ENCODE measurements at regions not wholly inside any gene's neighbourhood (a gene's known extent, or its start where the extent isn't known, plus 50 kb on each side); places are given as distances from the start of the nearest gene placed in this dataset.

DNA sequence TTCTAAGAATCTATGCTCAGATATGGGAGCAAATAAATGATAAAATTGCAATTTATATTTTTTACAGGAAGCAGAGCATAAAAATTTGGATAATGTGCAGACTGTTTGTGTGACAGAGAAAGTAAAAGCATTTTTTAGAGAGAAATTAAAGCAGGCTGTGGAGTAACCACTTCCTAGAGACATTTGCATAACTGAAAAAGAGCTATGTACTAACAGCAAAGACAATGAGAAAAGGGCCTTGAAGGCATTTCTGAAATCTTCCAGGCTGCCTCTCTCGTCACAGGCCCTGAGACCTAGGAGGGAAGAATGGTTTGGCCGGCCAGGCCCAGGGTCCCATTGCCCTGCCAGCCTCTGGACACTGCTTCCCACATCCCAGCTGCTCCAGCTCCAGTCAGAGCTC lies 247.2 kb downstream of the ALX1 start:
- H3K4me3 ChIP-seq (ENCODE audit: low read depth, low read length, poor library complexity, severe bottlenecking) = no peak overlapping the region
- H3K9ac ChIP-seq (ENCODE audit: low read length) = no peak overlapping the region
- no peaks in the 10 kb centered on the region for H3K27me3 ChIP-seq (ENCODE audit: insufficient read depth, low read length)
- no peaks in the 10 kb centered on the region for H3K36me3 ChIP-seq (ENCODE audit: insufficient read depth, low read length)
- no peaks in the 10 kb centered on the region for H3K9me2 ChIP-seq (ENCODE audit: low read depth, low read length)
- H2AFZ ChIP-seq (ENCODE audit: low read length) = no peak overlapping the region
- no peak overlapping the region for H3K27ac ChIP-seq (ENCODE audit: low read depth, low read length, poor library complexity, severe bottlenecking)
- H3K9me3 ChIP-seq (ENCODE audit: low read length) = no peaks in the 10 kb centered on the region
- no peak overlapping the region for H3K4me2 ChIP-seq (ENCODE audit: low read length)
- H3K79me2 ChIP-seq (ENCODE audit: insufficient read depth, low read length) = no peaks in the 10 kb centered on the region
- no peaks in the 10 kb centered on the region for H4K20me1 ChIP-seq (ENCODE audit: insufficient read depth, low read length)
- H3K4me1 ChIP-seq (ENCODE audit: insufficient read depth, low read length, severe bottlenecking) = no peaks in the 10 kb centered on the region
- H3F3A ChIP-seq (ENCODE audit: insufficient read depth, low read length) = no peaks in the 10 kb centered on the region
- TF ChIP-seq, protein P1, sequence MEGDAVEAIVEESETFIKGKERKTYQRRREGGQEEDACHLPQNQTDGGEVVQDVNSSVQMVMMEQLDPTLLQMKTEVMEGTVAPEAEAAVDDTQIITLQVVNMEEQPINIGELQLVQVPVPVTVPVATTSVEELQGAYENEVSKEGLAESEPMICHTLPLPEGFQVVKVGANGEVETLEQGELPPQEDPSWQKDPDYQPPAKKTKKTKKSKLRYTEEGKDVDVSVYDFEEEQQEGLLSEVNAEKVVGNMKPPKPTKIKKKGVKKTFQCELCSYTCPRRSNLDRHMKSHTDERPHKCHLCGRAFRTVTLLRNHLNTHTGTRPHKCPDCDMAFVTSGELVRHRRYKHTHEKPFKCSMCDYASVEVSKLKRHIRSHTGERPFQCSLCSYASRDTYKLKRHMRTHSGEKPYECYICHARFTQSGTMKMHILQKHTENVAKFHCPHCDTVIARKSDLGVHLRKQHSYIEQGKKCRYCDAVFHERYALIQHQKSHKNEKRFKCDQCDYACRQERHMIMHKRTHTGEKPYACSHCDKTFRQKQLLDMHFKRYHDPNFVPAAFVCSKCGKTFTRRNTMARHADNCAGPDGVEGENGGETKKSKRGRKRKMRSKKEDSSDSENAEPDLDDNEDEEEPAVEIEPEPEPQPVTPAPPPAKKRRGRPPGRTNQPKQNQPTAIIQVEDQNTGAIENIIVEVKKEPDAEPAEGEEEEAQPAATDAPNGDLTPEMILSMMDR (IDR thresholded peaks at IDR 0.05; ENCODE audit: low read length) = no peak
- TF ChIP-seq EZH2 (IDR thresholded peaks at IDR 0.05; ENCODE audit: borderline replicate concordance, low read length) = no peak

DNA sequence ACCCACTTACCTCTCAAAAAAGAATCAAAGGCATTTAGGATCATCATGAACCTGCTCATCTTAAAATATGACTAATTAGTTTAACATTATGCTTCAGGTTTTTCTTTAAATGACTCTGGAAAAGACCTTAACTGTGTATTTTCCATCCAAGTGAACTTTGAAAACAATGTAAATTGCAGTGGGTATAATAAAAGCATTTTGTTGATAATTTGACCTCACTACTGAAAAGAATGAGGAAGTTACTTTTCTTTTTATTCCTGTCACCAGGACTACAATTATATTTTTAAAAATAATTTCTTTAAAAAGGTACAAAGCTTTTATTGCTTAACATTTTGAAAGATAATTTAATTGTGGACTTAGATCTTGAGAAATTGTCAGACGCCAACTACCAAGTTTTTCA lies 249.9 kb downstream of the ALX1 start:
- Histone ChIP-seq H3K9me3 (ENCODE audit: low read length) (no peaks in the 10 kb centered on the region), H3K36me3 (ENCODE audit: insufficient read depth, low read length) (no peaks in the 10 kb centered on the region), H3K27ac (ENCODE audit: low read depth, low read length, poor library complexity, severe bottlenecking) (no peak overlapping the region), H3K4me2 (ENCODE audit: low read length) (no peak overlapping the region), H3K27me3 (ENCODE audit: insufficient read depth, low read length) (no peaks in the 10 kb centered on the region), H3K4me1 (ENCODE audit: insufficient read depth, low read length, severe bottlenecking) (no peaks in the 10 kb centered on the region), H3K9ac (ENCODE audit: low read length) (no peak overlapping the region), H3K9me2 (ENCODE audit: low read depth, low read length) (no peaks in the 10 kb centered on the region), H3K79me2 (ENCODE audit: insufficient read depth, low read length) (no peaks in the 10 kb centered on the region), H4K20me1 (ENCODE audit: insufficient read depth, low read length) (no peaks in the 10 kb centered on the region), H3K4me3 (ENCODE audit: low read depth, low read length, poor library complexity, severe bottlenecking) (no peak overlapping the region), H3F3A (ENCODE audit: insufficient read depth, low read length) (no peaks in the 10 kb centered on the region), H2AFZ (ENCODE audit: low read length) (no peak overlapping the region)
- TF ChIP-seq EZH2 (IDR thresholded peaks at IDR 0.05; ENCODE audit: borderline replicate concordance, low read length) = no peak
- TF ChIP-seq, protein P1 (IDR thresholded peaks at IDR 0.05; ENCODE audit: low read length) = no peak

DNA sequence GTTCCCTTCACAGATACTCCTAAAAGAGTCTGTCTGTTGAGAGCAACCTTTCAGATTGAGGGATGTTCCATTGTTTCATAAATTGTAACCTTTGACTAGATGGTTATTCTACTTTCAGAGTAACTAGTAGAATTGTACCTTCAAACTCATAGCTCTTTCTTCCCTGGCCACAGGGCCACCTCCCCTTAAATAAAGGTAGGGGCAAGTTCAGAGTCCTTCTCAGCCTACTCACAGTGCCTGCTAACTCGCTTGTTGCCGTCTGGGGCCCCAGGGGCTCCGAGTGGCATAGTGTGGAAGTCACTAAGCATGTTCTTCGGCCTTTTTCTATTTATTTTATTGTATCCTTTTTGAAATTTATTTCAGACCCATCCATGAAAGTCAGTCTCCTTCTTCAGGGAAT lies 250.4 kb downstream of the ALX1 start:
- H4K20me1 ChIP-seq (ENCODE audit: insufficient read depth, low read length) = no peaks in the 10 kb centered on the region
- H3K9me2 ChIP-seq (ENCODE audit: low read depth, low read length) = no peaks in the 10 kb centered on the region
- TF ChIP-seq EZH2 (IDR thresholded peaks at IDR 0.05; ENCODE audit: borderline replicate concordance, low read length) = no peak
- TF ChIP-seq, protein P1 (IDR thresholded peaks at IDR 0.05; ENCODE audit: low read length) = no peak
- H2AFZ ChIP-seq (ENCODE audit: low read length) = no peak overlapping the region
- no peak overlapping the region for H3K4me3 ChIP-seq (ENCODE audit: low read depth, low read length, poor library complexity, severe bottlenecking)
- no peaks in the 10 kb centered on the region for H3K9me3 ChIP-seq (ENCODE audit: low read length)
- no peaks in the 10 kb centered on the region for H3K27me3 ChIP-seq (ENCODE audit: insufficient read depth, low read length)
- no peaks in the 10 kb centered on the region for H3K4me1 ChIP-seq (ENCODE audit: insufficient read depth, low read length, severe bottlenecking)
- no peak overlapping the region for H3K9ac ChIP-seq (ENCODE audit: low read length)
- no peak overlapping the region for H3K27ac ChIP-seq (ENCODE audit: low read depth, low read length, poor library complexity, severe bottlenecking)
- no peak overlapping the region for H3K4me2 ChIP-seq (ENCODE audit: low read length)
- H3K79me2 ChIP-seq (ENCODE audit: insufficient read depth, low read length) = no peaks in the 10 kb centered on the region
- no peaks in the 10 kb centered on the region for H3F3A ChIP-seq (ENCODE audit: insufficient read depth, low read length)
- H3K36me3 ChIP-seq (ENCODE audit: insufficient read depth, low read length) = no peaks in the 10 kb centered on the region
